NCI-H1694 (cell line): ENCODE measurements at regions not wholly inside any gene's neighbourhood (a gene's known extent, or its start where the extent isn't known, plus 50 kb on each side); places are given as distances from the start of the nearest gene placed in this dataset.
"Not testable (repeated sequence)": the region's sequence is repeated elsewhere in the genome, so short reads cannot be mapped to it uniquely, and the experiment has no call there.

ENCODE experiments used
- DNase-seq: peaks from one replicate; lab custom pipeline; 2025; lab: John Stamatoyannopoulos, UW

GRCh38 chr15:77909182-77909940, 168.2 kb downstream of the TBC1D2B start:
- DNase-seq, result no peak

- not testable (repeated sequence) for DNase-seq
These were observed 168.8 kb downstream of the TBC1D2B start for GRCh38 chr15:77908752-77909111.

DNA sequence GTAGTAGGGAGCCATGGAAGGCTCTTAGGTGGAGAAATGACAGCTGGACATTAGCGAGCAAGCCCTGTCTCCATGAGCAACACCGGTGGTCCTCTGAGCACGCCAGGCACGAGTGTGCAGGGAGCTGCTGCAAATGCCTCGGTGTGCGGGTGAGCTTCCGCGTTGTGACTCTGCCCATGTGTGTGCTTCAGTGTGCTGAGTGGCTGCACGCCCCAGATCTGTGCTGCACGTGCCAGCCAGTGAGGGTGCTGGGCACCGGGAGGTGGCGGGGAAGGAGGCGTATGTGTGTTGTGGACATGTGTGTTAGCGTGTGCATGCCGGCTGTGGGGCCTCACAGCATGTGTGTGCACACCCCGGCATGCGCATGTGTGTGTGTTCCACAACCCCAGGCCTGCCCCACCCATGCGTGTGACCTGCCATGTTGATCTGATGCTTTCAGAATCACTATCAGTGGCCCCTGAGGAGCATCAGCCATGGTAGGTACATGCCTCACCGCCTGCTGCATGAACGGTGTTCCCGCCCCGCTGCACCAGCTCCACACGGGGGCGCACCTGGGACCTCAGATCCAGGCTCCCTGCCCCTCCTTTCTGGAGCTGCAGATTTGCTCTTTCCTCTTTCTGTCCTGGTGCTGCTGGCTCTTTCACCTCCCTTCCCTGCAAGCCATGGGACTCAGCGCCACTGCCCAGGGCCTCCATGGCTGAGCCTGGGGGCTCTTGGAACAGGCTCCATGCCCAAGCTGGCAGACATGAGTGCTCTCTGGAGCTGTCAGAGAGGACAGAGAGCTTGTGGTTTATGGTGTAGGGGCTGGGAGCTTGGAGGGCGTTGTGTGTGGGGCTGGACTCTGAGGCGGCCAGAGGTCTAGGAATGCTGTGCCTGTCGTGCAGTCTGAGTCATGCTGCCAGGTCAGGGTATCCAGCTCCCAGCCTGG, 169.4 kb downstream of the TBC1D2B start:
- peak; percentile 64 for DNase-seq

DNA sequence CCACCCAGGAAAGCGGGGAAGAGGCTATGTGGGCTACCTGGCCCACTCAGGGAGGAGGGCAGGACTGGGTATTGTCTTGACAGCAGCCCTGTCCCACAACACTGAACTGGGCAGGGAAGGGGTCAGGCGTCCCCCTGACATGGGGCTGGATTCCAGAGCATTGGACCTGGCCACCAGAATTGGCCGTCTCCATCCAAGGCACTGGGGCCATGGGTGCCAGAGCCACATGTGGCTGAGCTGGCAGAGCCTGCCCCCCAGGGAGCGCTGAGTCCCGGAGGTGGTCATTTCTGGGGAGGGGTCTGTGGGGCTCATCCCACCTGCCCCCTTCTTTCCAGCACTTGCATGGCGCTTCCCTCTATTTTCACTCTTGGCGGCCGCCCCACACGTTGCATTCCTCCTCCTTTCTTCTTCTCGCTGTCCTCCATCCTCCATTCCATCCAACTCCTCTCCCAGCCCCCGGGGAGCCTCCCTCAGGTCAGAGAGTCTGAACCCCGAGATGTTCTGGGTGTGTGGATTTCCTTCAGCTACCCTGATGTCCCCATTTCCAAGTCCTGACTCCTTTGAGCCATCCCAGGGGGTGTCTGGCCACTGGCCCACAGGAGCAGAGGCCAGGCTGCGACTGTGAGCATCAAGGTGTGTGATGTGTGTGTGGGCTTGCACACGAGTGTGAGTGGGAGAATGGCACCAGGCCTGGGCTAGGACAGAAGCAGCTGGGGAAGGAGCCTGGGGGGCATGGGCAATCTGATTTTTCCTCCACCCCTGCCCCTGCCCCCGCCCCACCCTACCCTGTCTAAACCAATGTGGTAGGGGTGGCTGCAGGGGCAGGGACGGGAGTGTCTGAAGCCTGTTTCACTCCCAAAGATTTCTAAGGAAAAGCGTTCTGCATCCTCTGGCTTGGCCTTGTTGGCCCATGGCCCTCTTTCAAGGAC, 171.2 kb downstream of the TBC1D2B start:
- DNase-seq, result not testable (repeated sequence)

DNA sequence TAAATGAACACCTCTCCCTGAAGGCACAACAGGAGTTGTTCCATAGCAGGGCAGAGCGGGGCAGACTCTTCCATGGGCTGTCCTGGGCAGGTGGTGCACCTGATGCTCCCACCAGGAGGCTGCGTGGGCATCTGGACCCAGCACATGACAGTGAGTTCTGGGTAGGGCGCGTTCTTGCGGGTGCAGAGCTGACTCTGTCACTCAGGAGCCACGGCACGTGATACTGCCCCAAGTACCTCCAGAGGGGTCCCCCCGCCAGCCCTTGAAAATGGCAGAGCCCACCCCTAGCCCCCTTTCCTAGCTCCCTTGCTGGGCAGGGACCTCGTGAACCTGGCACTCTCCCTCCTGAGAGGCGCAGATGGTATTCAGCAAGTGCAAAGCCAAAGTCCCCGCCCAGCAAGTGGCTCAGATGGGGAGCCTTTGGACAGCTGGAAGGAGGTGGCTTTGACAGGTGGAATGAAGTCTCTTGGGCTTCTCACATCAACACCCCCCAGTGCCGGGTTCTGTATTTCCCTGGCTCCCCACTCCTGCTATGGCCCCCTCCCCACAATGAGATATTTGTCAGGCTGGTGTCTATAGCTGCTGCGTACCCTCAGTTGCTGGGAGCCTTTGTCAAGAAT, 172.1 kb downstream of the TBC1D2B start:
- peak; percentile 26 for DNase-seq

- DNase-seq, result no peak
These were observed 172.6 kb downstream of the TBC1D2B start for GRCh38 chr15:77904901-77905300.

- DNase-seq, result no peak
These were observed 173.1 kb downstream of the TBC1D2B start for GRCh38 chr15:77904436-77904821.

- DNase-seq, result not testable (repeated sequence)
These were observed 173.6 kb downstream of the TBC1D2B start for GRCh38 chr15:77903761-77904435.

DNA sequence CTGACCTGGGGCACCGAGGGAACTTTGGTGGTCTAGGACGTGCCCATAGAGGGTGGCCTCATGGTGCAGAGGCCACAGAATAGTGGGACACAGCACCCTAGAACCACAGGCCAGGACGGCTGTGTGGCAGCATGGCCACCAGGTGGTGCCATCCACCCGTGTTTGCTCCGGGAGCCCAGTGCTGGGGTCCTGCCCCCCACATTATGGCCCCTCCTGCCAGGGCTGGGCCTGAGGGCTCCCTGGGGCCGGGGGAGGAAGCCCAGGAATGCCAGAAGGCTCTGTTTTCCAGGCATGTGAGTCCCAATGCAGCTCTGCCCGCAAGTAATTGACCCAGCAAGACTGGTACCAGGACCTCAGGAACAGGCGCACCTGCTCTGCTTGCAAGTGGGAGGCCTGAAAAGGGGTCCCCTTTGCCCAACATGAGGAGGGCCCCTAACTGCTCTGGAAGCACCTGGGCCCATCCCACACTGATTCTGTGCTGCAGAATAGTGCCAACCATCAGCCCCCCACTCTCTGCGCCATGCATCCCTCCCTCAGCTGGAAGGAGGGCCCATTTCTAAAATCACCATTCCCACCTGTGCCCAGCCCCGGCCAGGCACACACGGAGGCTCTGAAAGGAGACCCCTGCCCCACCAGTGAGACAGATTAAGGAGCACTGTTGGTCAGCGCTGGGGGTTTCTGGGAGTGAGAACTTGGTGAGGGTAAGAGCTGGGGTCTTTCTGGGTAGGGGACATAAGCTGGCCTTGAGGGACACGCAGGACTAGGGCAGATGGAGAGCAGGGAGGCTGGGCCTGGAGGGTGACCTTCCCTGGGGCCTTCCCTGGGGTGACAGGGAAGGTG, 174.4 kb downstream of the TBC1D2B start:
- DNase-seq, result not testable (repeated sequence)

DNA sequence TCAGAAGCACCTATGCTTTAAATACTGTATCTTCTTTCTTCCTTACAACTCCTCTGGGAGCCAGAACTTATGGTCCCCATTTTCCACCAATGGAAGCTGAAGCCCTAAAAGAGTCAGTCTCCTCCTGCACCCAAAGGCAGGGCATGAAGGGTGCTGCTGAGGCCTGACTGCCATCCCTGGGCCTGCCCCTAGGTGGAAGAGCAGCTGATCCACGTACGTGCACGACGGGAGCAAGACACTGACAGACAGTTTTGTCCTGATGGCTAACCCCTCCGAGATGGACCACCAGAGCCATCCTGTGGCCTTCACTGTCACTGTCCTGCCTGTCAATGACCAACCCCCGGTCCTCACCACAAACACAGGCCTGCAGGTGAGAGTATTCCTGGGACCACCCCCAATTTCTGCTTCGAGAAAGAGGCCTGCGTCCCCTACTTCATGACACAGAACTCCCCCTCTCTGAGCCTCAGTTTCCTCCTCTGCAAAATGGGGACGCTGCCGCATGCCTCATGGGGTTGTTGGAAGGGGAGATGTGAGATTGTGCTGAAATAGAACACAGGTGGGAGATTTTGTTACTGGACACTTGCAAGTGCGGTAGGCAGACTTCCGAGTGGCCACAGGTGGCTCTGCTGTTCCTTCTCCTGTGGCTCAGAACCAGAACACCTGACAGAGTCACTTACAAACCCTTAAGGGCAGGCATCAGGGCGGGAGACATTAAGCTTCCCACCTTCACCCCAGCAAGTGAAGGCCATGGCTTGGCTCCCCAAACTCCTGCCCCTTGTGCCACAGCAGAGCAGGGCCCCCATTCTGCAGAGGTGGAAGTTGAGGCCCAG, 175.4 kb downstream of the TBC1D2B start:
- DNase-seq, result no peak

GRCh38 chr15:77901251-77901881, 176.1 kb downstream of the TBC1D2B start:
- DNase-seq, result no peak

DNA sequence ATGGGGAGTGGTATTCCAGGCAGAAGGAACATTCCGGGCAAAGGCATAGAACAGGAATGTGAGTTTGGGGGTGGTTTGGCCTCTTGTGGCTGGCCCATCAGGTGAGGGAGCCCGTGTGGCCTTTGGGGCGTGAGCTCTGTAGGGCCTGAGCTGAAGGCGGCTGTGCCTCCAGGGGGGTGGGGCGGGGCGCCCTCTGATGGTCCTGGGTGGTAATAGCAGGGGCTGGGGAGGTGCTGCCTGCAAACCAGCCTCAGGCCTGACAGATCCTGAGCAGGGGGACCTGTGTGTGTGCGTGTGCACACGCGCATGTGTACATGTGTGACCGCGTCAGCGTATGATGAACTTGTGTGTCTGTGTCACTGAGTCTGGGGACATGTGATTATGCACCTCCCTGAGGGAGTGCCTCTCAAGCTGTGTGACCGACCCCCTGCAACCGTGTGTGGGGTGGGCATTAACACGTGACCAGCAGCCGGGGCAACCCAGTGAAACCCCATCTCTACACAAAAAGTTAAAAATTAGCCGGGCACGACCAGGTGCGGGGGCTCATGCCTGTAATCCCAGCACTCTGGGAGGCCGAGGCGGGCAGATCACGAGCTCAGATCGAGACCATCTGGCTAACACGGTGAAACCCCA, 177.1 kb downstream of the TBC1D2B start:
- not testable (repeated sequence) for DNase-seq

DNA sequence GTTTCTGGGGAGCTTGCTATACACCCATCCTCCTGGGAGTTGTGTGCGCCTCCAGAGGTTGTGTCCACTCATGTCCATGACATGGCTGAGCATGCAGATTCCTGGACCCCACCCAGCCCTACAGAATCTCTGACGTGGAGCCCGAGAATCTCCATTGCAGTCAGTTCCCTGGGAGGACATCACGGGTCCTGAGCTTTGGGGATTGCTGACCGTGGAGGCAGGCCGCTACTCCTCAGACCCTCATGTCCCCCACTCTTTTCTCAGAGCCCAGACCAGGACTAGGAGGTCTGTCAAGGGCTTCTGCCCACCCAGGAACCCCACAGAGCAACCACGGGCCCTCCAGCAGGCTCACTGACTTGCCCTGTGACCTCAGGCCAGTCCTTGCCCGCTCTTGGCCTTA, 177.7 kb downstream of the TBC1D2B start:
- DNase-seq, result not testable (repeated sequence)

DNA sequence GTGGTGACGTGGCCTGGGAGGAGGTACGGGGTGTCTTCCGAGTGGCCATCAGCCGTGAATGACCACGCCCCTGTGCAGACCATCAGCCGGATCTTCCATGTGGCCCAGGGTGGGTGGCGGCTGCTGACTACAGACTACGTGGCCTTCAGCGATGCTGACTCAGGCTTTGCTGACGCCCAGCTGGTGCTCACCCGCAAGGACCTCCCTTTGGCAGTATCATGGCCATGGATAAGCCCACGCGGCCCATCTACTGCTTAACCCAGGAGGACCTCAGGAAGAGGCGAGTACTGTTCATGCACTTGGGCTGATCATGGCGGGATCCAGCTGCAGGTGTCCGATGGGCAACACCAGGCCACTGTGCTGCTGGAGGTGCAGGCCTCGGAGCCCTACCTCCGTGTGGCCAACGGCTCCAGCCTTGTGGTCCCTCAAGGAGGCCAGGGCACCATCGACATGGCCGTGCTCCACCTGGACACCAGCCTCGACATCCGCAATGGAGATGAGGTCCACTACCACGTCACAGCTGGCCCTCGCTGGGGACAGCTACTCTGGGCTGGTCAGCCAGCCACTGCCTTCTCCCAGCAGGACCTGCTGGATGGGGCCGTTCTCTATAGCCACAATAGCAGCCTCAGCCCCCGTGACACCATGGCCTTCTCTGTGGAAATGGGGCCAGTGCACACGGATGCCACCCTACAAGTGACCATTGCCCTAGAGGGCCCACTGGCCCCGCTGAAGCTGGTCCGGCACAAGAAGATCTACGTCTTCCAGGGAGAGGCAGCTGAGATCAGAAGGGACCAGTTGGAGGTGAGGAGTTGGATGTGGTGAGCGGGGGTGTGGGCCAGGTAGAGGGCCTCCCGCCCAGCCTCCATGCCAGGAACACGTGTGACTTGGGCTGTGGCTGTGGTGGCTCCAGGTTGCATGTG, 178.4 kb downstream of the TBC1D2B start:
- DNase-seq, result no peak

GRCh38 chr15:77897896-77898406, 179.6 kb downstream of the TBC1D2B start:
- DNase-seq, result no peak

GRCh38 chr15:77897113-77897895, 180.2 kb downstream of the TBC1D2B start:
- not testable (repeated sequence) for DNase-seq
